Activated naive CD4-positive, alpha-beta T cell treated with anti-CD3 and anti-CD28 coated beads for 36 hours (primary cell): ENCODE measurements at regions not wholly inside any gene's neighbourhood (a gene's known extent, or its start where the extent isn't known, plus 50 kb on each side); places are given as distances from the start of the nearest gene placed in this dataset.

Experiments
- CTCF ChIA-PET: fragments of 350-600 bp; sonication (Branson Sonifier 250); formaldehyde crosslinking; loops from one replicate; lab custom pipeline; 2021; ENCODE audit warnings: antibody characterized with exemption; lab: Charles Lee
- DNase-seq: peaks from one replicate; pipeline ENCODE4 v3.0.0-alpha.2; 2020
- H3K27ac Mint-ChIP-seq: one replicate; pipeline ENCODE4 v1.8.0; 2021; ENCODE audit warnings: mild to moderate bottlenecking, mixed read lengths
- H3K27me3 Mint-ChIP-seq: one replicate; pipeline ENCODE4 v1.8.0; 2021; ENCODE audit warnings: low read depth, mixed read lengths
- H3K36me3 Mint-ChIP-seq: one replicate; pipeline ENCODE4 v1.8.0; 2021; ENCODE audit warnings: low read depth, mixed read lengths
- H3K4me1 Mint-ChIP-seq: one replicate; pipeline ENCODE4 v1.8.0; 2021; ENCODE audit warnings: low read depth, mixed read lengths
- H3K4me3 Mint-ChIP-seq: one replicate; pipeline ENCODE4 v1.8.0; 2021; ENCODE audit warnings: mild to moderate bottlenecking, moderate library complexity, mixed read lengths
- H3K9me3 Mint-ChIP-seq: one replicate; pipeline ENCODE4 v1.8.0; 2021; ENCODE audit warnings: mixed read lengths
- intact Hi-C: fragments of 100-400 bp; cut with micrococcal nuclease; formaldehyde crosslinking; loops from one replicate; pipeline ENCODE4 v1.15.1; 2023

- H3K4me3 Mint-ChIP-seq: no peak overlapping the region
- CTCF ChIA-PET: no interaction called here
- H3K4me1 Mint-ChIP-seq: peaks cover 40% of the 10 kb centered on the region
- H3K27me3 Mint-ChIP-seq: no peaks in the 10 kb centered on the region
- H3K9me3 Mint-ChIP-seq: no peaks in the 10 kb centered on the region
- H3K27ac Mint-ChIP-seq: no peak overlapping the region
- no peak for DNase-seq
- H3K36me3 Mint-ChIP-seq: peaks cover 11% of the 10 kb centered on the region
- intact Hi-C loops: no loop called here
Measured at GRCh38 chr5:18740301-18740700, 1106.0 kb downstream of the TAF11L14 start.

- Mint-ChIP-seq H3K9me3 (peaks cover 9% of the 10 kb centered on the region), H3K4me1 (peaks cover 45% of the 10 kb centered on the region), H3K27ac (no peak overlapping the region), H3K27me3 (no peaks in the 10 kb centered on the region), H3K36me3 (peaks cover 9% of the 10 kb centered on the region), H3K4me3 (no peak overlapping the region)
- no peak for DNase-seq
- intact Hi-C loops: no loop called here
- CTCF ChIA-PET: no interaction called here
Measured at GRCh38 chr5:18742830-18743229, 1108.6 kb downstream of the TAF11L14 start.

DNA sequence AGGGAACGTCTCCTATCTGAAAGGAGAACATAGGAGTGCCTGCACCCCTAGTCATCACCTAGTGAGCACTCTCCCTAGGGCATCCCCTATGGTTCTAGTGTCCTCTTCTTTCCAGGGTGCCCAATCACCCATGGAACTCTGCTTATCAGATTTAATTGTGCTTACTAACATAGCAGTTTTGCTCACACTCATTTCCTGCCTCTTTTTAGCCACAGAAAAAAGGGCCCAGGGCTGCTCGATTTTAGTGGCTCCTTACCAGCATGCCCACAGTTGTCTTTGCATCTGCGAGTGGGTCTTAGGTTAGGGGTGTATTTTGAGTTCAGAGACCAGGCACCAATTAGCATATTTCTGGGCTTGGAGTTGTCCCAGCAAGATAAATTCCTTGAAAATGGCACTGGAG lies 1110.2 kb downstream of the TAF11L14 start:
- Mint-ChIP-seq H3K27me3 (no peaks in the 10 kb centered on the region), H3K36me3 (peaks cover 5% of the 10 kb centered on the region), H3K4me3 (peak overlapping the region; percentile 81), H3K9me3 (peaks cover 10% of the 10 kb centered on the region), H3K4me1 (peaks cover 38% of the 10 kb centered on the region), H3K27ac (peak overlapping the region; percentile 87)
- CTCF ChIA-PET: no interaction called here
- peak; percentile 32 for DNase-seq
- intact Hi-C loops: loop anchor here (2.0 kb wide), 1 partner anchor 46 kb away; no protein-coding TSS in a partner anchor

DNA sequence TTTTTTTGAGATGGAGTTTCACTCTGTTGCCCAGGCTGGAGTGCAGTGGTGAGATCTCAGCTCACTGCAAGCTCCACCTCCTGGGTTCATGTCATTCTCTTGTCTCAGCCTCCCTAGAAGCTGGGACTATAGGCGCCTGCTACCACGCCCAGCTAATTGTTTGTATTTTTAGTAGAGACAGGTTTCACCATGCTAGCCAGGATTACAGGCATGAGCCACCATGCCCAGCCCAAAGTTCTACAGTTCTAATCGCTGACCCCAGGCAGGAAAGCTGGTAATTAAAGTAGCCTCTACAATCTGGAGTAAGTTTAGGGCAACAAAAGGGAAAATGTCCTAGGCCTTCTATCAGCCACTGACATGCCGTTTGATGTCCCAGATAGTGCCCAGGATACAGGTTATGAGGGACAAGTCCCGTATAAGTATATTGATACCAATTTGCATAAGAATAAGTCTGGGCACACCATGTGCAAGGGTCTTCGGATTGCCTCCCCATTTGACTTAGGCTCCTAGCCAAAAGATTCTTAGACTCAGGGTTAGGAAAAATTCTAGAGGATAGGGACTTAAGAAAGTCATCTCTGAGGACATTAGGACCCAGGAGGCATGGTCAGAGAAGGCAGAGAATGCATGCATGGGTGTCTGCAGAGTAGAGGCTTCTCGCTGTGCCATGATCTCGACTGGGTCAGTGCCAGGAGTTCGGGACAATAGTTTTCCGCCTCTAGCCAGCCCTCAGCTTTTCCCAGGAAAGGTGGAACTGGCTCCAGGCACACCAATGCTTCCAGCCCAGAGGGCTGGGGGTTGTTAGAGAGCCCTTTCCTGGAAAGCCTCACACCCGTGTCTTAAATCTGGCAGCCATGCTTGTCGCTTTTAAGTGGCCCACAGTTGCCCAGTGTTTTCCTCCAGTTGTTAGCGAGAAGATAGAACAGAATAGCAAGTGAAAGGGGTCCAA lies 1111.1 kb downstream of the TAF11L14 start:
- H3K4me3 Mint-ChIP-seq: peak overlapping the region; percentile 81
- peaks cover 38% of the 10 kb centered on the region for H3K4me1 Mint-ChIP-seq
- DNase-seq: peak; percentile 44
- H3K27ac Mint-ChIP-seq: peak overlapping the region; percentile 87
- CTCF ChIA-PET: no interaction called here
- H3K9me3 Mint-ChIP-seq: peaks cover 10% of the 10 kb centered on the region
- intact Hi-C loops: loop anchor here (1.0 to 2.0 kb wide), 2 partner anchors 17 to 47 kb away; no protein-coding TSS in a partner anchor
- peaks cover 5% of the 10 kb centered on the region for H3K36me3 Mint-ChIP-seq
- H3K27me3 Mint-ChIP-seq: no peaks in the 10 kb centered on the region

DNA sequence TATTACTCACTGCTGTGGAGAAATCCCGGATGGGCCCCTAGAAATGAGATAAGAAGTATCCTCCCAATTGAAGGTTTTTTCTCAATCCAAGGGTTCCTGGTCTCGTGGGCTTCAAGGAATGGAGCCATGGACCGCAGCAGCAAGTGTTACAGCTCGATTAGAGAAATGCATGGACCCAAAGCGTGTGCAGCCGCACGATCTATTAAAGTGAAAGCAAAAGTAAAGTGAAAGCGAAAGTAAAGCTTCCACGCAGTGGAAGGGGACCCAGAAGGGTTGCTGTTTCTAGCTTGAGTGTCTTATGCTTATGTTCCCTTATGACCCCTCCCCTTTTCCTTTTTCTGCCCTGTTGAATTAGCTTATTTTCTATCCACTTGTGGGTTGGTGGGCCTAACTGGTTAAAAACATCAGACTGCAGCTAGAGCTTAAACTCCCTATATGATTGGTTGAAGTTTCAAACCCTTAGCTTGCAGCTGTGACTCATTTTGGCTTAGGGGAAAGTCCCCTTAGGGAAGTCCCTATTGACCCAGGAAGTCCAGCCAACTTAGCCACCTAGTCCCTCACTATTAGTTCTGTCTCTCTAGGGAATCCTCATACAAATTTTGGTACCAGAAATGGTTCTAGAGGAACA lies 1111.8 kb downstream of the TAF11L14 start:
- Mint-ChIP-seq H3K4me3 (peak overlapping the region; percentile 81), H3K27me3 (no peaks in the 10 kb centered on the region), H3K4me1 (peaks cover 30% of the 10 kb centered on the region), H3K9me3 (peaks cover 10% of the 10 kb centered on the region), H3K36me3 (peaks cover 3% of the 10 kb centered on the region), H3K27ac (peak overlapping the region; percentile 87)
- intact Hi-C loops: loop anchor here (1.0 to 2.0 kb wide), 2 partner anchors 16 to 47 kb away; no protein-coding TSS in a partner anchor
- peak; percentile 40 for DNase-seq
- CTCF ChIA-PET: no interaction called here

DNA sequence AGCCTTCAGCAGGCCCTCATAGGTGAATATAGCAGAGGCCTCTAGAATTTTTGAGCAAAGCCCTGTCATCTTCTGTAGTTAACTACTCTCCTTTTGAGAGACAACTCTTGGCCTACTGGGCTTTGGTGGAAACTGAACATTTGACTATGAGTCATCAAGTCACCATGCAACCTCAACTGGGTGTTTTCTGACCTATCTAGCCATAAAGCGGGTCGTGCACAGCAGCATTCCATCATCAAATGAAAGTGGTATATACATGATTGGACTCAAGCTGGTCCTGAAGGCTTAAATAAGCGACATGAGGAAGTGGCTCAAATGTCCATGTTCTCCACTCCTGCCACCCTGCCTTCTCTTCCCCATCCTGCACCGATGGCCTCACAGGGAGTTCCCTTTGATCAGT lies 1115.5 kb downstream of the TAF11L14 start:
- DNase-seq: no peak
- Mint-ChIP-seq H3K27me3 (no peaks in the 10 kb centered on the region), H3K4me3 (no peak overlapping the region), H3K36me3 (no peaks in the 10 kb centered on the region), H3K27ac (no peak overlapping the region), H3K4me1 (peaks cover 19% of the 10 kb centered on the region), H3K9me3 (peaks cover 10% of the 10 kb centered on the region)
- intact Hi-C loops: no loop called here
- CTCF ChIA-PET: no interaction called here

GRCh38 chr5:18752317-18752716 lies 1118.1 kb downstream of the TAF11L14 start:
- no peak for DNase-seq
- intact Hi-C loops: no loop called here
- H3K27me3 Mint-ChIP-seq: no peaks in the 10 kb centered on the region
- no peak overlapping the region for H3K27ac Mint-ChIP-seq
- peaks cover 6% of the 10 kb centered on the region for H3K9me3 Mint-ChIP-seq
- CTCF ChIA-PET: no interaction called here
- no peak overlapping the region for H3K4me3 Mint-ChIP-seq
- no peaks in the 10 kb centered on the region for H3K36me3 Mint-ChIP-seq
- peaks cover 12% of the 10 kb centered on the region for H3K4me1 Mint-ChIP-seq

- peaks cover 12% of the 10 kb centered on the region for H3K4me1 Mint-ChIP-seq
- no peak for DNase-seq
- intact Hi-C loops: no loop called here
- no peaks in the 10 kb centered on the region for H3K36me3 Mint-ChIP-seq
- H3K27me3 Mint-ChIP-seq: no peaks in the 10 kb centered on the region
- H3K9me3 Mint-ChIP-seq: no peaks in the 10 kb centered on the region
- H3K27ac Mint-ChIP-seq: no peak overlapping the region
- CTCF ChIA-PET: no interaction called here
- no peak overlapping the region for H3K4me3 Mint-ChIP-seq
Measured at GRCh38 chr5:18754201-18754600, 1119.9 kb downstream of the TAF11L14 start.

DNA sequence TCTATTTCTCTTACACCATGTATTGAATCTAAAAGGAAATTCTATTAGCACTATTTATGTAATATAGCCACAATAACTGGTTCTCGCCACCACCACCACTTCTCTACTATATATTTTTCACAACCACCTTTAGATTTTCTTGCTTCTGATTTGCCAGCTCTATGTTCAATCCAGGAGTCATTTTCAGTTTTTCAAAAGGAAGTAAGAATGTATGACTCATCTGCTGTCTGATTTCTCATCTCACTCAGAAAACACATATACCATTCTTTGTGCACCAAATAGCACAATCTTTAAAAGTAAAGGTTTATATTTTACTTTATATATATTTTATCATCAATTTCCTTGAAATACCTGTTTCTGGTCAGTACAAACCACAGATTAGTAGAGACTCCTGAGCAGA lies 1127.5 kb downstream of the TAF11L14 start:
- intact Hi-C loops: loop anchor here (1.0 kb wide), 1 partner anchor 16 kb away; no protein-coding TSS in a partner anchor
- H3K9me3 Mint-ChIP-seq: no peaks in the 10 kb centered on the region
- no peak for DNase-seq
- peaks cover 4% of the 10 kb centered on the region for H3K4me1 Mint-ChIP-seq
- H3K27ac Mint-ChIP-seq: no peak overlapping the region
- H3K4me3 Mint-ChIP-seq: no peak overlapping the region
- CTCF ChIA-PET: no interaction called here
- no peaks in the 10 kb centered on the region for H3K36me3 Mint-ChIP-seq
- peaks cover 1% of the 10 kb centered on the region for H3K27me3 Mint-ChIP-seq

- peaks cover 1% of the 10 kb centered on the region for H3K27me3 Mint-ChIP-seq
- CTCF ChIA-PET: no interaction called here
- peaks cover 4% of the 10 kb centered on the region for H3K4me1 Mint-ChIP-seq
- H3K9me3 Mint-ChIP-seq: no peaks in the 10 kb centered on the region
- no peaks in the 10 kb centered on the region for H3K36me3 Mint-ChIP-seq
- intact Hi-C loops: no loop called here
- no peak overlapping the region for H3K27ac Mint-ChIP-seq
- no peak overlapping the region for H3K4me3 Mint-ChIP-seq
- DNase-seq: no peak
Measured at GRCh38 chr5:18764161-18764560, 1129.9 kb downstream of the TAF11L14 start.

GRCh38 chr5:18765304-18765703 lies 1131.0 kb downstream of the TAF11L14 start:
- CTCF ChIA-PET: no interaction called here
- Mint-ChIP-seq H3K9me3 (no peaks in the 10 kb centered on the region), H3K4me1 (peaks cover 4% of the 10 kb centered on the region), H3K4me3 (no peak overlapping the region), H3K27ac (no peak overlapping the region), H3K27me3 (peaks cover 1% of the 10 kb centered on the region), H3K36me3 (no peaks in the 10 kb centered on the region)
- intact Hi-C loops: no loop called here
- DNase-seq: no peak

GRCh38 chr5:18771097-18771610 lies 1136.9 kb downstream of the TAF11L14 start:
- Mint-ChIP-seq H3K36me3 (no peaks in the 10 kb centered on the region), H3K4me1 (peaks cover 6% of the 10 kb centered on the region), H3K9me3 (no peaks in the 10 kb centered on the region), H3K27me3 (peaks cover 1% of the 10 kb centered on the region), H3K27ac (no peak overlapping the region), H3K4me3 (no peak overlapping the region)
- CTCF ChIA-PET: no interaction called here
- DNase-seq: no peak
- intact Hi-C loops: loop anchor here (10.0 kb wide), 1 partner anchor 464 kb away; no protein-coding TSS in a partner anchor
